ENCODE measurements at regions not wholly inside any gene's neighbourhood (a gene's known extent, or its start where the extent isn't known, plus 50 kb on each side); places are given as distances from the start of the nearest gene placed in this dataset.

DNA sequence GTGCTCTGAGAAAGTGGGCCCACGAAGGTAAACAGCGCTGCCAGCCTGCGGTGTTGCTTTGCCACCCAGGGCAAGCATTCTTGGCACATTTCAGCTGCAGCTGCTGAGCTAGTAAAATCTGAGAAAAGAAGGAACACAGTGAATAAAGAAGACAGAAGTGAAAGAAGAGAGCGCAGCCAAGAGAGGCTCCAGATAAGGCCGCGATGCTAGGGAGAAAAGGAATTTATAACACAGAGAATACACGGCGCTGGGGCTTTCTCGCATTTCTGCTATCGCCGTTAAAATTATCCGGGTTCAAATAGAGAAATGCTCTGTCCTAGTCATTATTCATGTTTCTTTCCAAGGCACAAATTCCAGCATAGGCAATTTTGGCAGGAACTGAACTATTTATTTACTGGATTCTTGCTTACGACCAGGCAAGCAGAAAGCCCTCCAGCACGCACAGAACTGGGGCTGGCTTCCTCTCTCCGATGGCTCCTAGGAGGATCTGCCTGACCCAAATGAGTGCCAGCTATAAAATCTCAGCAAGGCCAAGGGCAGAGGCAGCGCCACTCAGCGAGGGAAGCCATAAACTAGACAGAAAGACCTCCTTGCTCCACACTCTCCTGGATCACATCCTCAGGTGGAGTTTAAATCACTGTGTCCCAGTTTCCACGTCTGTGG is 111.2 kb downstream of the ATPSCKMT start:
- H3K4me3 ChIP-seq (ENCODE audit: control insufficient read depth, low read depth, low read length), result no peak overlapping the region
- DNase-seq (ENCODE audit: low read depth), result no peak
- TF ChIP-seq, protein P1, sequence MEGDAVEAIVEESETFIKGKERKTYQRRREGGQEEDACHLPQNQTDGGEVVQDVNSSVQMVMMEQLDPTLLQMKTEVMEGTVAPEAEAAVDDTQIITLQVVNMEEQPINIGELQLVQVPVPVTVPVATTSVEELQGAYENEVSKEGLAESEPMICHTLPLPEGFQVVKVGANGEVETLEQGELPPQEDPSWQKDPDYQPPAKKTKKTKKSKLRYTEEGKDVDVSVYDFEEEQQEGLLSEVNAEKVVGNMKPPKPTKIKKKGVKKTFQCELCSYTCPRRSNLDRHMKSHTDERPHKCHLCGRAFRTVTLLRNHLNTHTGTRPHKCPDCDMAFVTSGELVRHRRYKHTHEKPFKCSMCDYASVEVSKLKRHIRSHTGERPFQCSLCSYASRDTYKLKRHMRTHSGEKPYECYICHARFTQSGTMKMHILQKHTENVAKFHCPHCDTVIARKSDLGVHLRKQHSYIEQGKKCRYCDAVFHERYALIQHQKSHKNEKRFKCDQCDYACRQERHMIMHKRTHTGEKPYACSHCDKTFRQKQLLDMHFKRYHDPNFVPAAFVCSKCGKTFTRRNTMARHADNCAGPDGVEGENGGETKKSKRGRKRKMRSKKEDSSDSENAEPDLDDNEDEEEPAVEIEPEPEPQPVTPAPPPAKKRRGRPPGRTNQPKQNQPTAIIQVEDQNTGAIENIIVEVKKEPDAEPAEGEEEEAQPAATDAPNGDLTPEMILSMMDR (IDR thresholded peaks at IDR 0.05; ENCODE audit: control insufficient read depth, insufficient read depth, low read depth, low read length, missing control alignments), result no peak

DNA sequence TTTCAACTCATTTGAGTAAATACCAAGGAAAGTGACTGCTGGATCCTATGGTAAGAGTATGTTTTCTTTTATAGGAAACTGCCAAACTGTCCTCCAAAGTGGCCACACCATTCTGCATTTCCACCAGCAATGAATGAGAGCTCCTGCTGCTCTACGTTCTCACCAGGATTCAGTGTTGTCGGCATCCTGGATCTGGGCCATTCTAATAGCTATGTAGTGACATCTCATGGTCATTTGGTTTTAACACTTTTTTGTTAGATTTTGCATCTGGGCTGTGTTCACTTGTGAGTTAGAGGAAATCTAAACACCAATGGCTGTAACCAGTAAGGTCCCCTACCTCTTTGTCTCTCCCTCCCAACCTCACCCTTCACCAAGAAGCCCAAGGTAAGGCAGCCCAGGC is 115.9 kb downstream of the ATPSCKMT start:
- no peak for DNase-seq (ENCODE audit: low read depth)
- no peak overlapping the region for H3K4me3 ChIP-seq (ENCODE audit: control insufficient read depth, low read depth, low read length)
- TF ChIP-seq, protein P1 (IDR thresholded peaks at IDR 0.05; ENCODE audit: control insufficient read depth, insufficient read depth, low read depth, low read length, missing control alignments), result no peak

DNA sequence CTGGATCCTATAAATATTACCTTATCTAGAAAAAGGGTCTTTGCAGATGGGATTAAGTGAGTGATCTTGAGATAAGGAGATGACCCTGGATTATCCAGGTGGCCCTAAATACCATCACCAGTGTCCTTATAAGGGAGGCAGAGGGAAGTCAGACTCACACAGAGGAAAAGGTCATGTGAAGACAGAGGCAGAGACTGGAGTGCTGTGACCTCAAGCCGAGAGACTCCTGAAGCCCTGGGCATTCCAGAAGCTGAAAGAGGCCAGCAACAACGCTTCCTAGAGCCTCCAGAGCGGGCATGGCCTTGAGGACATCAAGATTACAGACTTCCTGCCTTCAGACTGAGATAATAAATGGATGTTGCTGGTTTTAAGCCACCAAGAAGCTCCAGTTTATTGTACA is 118.8 kb downstream of the ATPSCKMT start:
- TF ChIP-seq, protein P1 (IDR thresholded peaks at IDR 0.05; ENCODE audit: control insufficient read depth, insufficient read depth, low read depth, low read length, missing control alignments), result no peak
- DNase-seq (ENCODE audit: low read depth), result no peak
- H3K4me3 ChIP-seq (ENCODE audit: control insufficient read depth, low read depth, low read length), result no peak overlapping the region

DNA sequence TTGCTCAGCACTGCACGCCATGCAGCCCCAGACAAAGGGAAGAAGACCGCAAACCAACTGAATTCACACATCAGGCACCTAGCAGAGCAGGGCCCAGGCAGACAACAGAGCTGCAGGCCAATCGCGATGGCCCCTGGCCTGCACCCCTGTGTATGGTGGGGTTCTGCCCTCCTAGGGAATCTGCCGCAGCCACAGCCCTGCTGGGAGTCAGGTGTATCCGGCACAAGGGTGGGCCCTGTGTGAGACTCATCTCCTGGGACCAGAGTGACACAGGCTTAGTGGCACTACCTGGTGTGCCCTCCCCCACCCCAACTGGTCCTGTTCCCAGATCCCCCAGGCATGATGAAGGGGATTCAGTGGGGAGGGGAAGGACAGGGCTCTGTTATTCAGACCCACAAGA is 122.8 kb downstream of the ATPSCKMT start:
- TF ChIP-seq, protein P1 (IDR thresholded peaks at IDR 0.05; ENCODE audit: control insufficient read depth, insufficient read depth, low read depth, low read length, missing control alignments), result no peak
- H3K4me3 ChIP-seq (ENCODE audit: control insufficient read depth, low read depth, low read length), result no peak overlapping the region
- no peak for DNase-seq (ENCODE audit: low read depth)

DNA sequence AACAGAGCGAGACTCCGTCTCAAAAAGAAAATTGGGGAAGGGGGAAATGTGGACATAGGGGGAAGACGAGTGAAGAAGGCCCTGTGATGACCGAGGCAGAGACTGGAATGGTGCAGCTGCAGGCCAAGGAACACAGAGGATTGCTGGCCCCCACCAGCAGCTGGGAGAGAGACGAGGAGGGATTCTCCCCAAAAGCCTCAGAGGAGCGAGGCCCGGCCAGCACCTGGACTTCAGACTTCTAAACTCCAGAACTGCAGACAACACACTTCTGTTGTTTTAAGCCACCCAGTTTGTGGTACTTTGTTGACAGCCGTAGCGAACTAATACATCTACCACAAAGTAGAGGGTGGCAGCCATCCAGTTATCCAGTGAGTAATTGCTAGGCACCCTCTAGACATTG is 124.6 kb downstream of the ATPSCKMT start:
- TF ChIP-seq, protein P1 (IDR thresholded peaks at IDR 0.05; ENCODE audit: control insufficient read depth, insufficient read depth, low read depth, low read length, missing control alignments), result no peak
- DNase-seq (ENCODE audit: low read depth), result no peak
- H3K4me3 ChIP-seq (ENCODE audit: control insufficient read depth, low read depth, low read length), result no peak overlapping the region

DNA sequence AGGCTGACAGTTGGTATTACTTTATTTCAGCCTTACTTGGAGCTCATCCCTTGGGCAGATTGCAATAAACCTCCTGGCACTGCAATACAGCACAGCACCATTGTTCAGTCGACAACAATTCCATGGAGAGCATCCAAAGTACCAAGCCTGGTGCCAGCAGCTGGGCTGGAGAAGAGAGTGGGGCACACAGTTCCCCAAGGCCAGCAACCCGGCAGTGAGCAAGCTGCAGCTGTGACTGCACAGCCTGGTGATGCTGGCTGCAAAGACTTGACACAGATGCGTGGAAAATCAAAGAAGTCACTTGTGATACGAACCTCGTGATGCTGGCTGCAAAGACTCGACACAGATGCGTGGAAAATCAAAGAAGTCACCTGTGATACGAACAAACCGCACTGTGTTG is 125.4 kb downstream of the ATPSCKMT start:
- TF ChIP-seq, protein P1 (IDR thresholded peaks at IDR 0.05; ENCODE audit: control insufficient read depth, insufficient read depth, low read depth, low read length, missing control alignments), result no peak
- no peak for DNase-seq (ENCODE audit: low read depth)
- no peak overlapping the region for H3K4me3 ChIP-seq (ENCODE audit: control insufficient read depth, low read depth, low read length)
